ENCODE measurements at regions not wholly inside any gene's neighbourhood (a gene's known extent, or its start where the extent isn't known, plus 50 kb on each side); places are given as distances from the start of the nearest gene placed in this dataset.

DNA sequence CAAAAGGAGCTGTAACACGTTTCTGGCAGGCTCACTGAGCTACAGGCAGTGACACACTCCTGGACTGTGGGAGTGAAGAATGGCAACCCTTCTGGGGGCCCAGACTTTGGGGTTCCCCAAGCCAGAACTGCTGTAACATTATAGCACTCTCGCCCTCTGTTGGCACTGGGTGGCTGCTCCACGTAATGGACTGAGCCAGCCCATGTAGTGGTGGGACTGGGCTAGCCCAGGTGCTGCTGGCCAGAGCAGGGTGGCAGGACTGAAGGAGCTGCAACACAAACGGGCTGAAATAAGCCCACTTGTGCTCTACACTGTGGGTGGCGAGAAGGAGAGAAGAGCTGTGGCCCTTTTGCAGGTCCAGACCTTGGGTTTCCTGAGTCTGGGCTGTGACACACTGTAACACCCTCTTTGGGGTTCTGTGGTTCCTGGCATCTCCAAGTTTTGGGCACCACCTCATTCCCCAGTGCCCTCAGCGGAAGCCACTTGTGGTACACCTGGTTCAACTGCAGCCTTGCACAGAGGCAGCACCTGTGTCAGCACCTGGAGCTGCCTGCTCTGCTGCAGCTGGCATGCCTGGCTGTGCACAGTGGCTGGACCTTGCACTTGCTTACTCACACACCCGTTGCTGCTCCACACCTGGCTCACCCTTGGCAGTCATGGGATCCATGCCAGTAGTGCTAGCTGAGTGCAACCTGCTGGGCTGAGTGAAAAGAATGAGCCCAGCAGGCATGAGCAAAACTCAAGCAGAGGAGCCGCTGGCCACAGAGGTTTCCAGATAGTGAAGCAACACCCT, 95.0 kb upstream of the PRR16 start:
- Histone ChIP-seq H3K4me1 (no peaks in the 10 kb centered on the region), H3K9ac (no peak overlapping the region), H3K36me3 (ENCODE audit: control insufficient read depth, insufficient read depth, low read length) (no peaks in the 10 kb centered on the region), H3K79me2 (no peaks in the 10 kb centered on the region), H3K4me2 (ENCODE audit: low read length) (no peak overlapping the region), H3K27me3 (ENCODE audit: control insufficient read depth, insufficient read depth, low read length) (no peaks in the 10 kb centered on the region), H3K9me3 (ENCODE audit: control insufficient read depth, low read length) (no peaks in the 10 kb centered on the region), H3K27ac (no peak overlapping the region), H2AFZ (no peak overlapping the region), H3K4me3 (ENCODE audit: low read depth, low read length) (no peak overlapping the region)
- no peak for TF ChIP-seq CTCF (IDR thresholded peaks at IDR 0.05)

GRCh38 chr5:120372899-120373298, 91.2 kb upstream of the PRR16 start:
- no peak overlapping the region for H3K4me2 ChIP-seq (ENCODE audit: low read length)
- no peaks in the 10 kb centered on the region for H3K36me3 ChIP-seq (ENCODE audit: control insufficient read depth, insufficient read depth, low read length)
- no peaks in the 10 kb centered on the region for H3K9me3 ChIP-seq (ENCODE audit: control insufficient read depth, low read length)
- no peaks in the 10 kb centered on the region for H3K27me3 ChIP-seq (ENCODE audit: control insufficient read depth, insufficient read depth, low read length)
- no peaks in the 10 kb centered on the region for H3K79me2 ChIP-seq
- H3K27ac ChIP-seq: no peak overlapping the region
- H3K4me1 ChIP-seq: no peaks in the 10 kb centered on the region
- no peak overlapping the region for H3K9ac ChIP-seq
- TF ChIP-seq CTCF (IDR thresholded peaks at IDR 0.05): no peak
- H3K4me3 ChIP-seq (ENCODE audit: low read depth, low read length): no peak overlapping the region
- no peak overlapping the region for H2AFZ ChIP-seq

GRCh38 chr5:120375248-120375647, 88.9 kb upstream of the PRR16 start:
- no peak overlapping the region for H3K9ac ChIP-seq
- H3K9me3 ChIP-seq (ENCODE audit: control insufficient read depth, low read length): no peaks in the 10 kb centered on the region
- no peaks in the 10 kb centered on the region for H3K36me3 ChIP-seq (ENCODE audit: control insufficient read depth, insufficient read depth, low read length)
- no peaks in the 10 kb centered on the region for H3K79me2 ChIP-seq
- H2AFZ ChIP-seq: no peak overlapping the region
- no peak overlapping the region for H3K4me3 ChIP-seq (ENCODE audit: low read depth, low read length)
- H3K4me1 ChIP-seq: no peaks in the 10 kb centered on the region
- no peaks in the 10 kb centered on the region for H3K27me3 ChIP-seq (ENCODE audit: control insufficient read depth, insufficient read depth, low read length)
- no peak overlapping the region for H3K27ac ChIP-seq
- no peak for TF ChIP-seq CTCF (IDR thresholded peaks at IDR 0.05)
- H3K4me2 ChIP-seq (ENCODE audit: low read length): no peak overlapping the region

DNA sequence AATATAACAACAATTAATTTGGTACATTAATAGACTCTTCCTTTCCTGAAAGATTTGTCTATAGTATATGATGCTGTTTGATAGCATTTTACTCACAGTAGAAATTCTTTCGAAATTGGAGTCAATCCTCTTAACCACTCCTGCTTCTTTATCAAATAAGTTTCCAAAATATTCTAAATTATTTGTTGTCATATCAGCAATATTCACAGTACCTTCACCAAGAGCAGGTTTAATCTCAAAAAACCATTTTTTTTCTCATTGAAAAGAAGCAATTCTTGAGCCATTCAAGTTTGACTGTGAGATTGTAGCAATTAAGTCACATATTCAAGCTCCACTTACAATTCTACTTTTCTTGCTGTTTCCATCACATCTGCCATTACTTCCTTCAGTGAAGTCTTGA, 83.5 kb upstream of the PRR16 start:
- no peaks in the 10 kb centered on the region for H3K9me3 ChIP-seq (ENCODE audit: control insufficient read depth, low read length)
- no peak overlapping the region for H2AFZ ChIP-seq
- H3K4me3 ChIP-seq (ENCODE audit: low read depth, low read length): no peak overlapping the region
- no peaks in the 10 kb centered on the region for H3K79me2 ChIP-seq
- no peak overlapping the region for H3K4me2 ChIP-seq (ENCODE audit: low read length)
- H3K4me1 ChIP-seq: no peaks in the 10 kb centered on the region
- no peaks in the 10 kb centered on the region for H3K36me3 ChIP-seq (ENCODE audit: control insufficient read depth, insufficient read depth, low read length)
- H3K27me3 ChIP-seq (ENCODE audit: control insufficient read depth, insufficient read depth, low read length): no peaks in the 10 kb centered on the region
- H3K9ac ChIP-seq: no peak overlapping the region
- no peak for TF ChIP-seq CTCF (IDR thresholded peaks at IDR 0.05)
- no peak overlapping the region for H3K27ac ChIP-seq

DNA sequence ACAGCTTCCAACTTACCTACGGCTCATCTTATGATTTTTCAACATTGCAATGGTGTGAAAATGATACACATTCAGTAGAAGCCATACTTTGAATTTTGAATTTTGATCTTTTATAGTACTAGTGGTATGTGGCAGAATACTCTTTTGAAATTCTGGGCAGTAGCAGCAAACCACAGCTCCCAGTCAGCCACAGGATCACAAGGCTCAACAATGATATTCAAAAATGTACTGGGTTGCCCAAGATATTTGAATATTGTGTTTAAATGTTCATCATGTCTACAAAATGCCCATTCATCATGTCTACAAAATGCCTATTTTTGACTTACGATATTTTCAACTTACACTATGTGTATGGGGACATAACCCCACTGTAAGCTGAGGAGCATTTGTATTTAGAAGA, 81.3 kb upstream of the PRR16 start:
- no peaks in the 10 kb centered on the region for H3K9me3 ChIP-seq (ENCODE audit: control insufficient read depth, low read length)
- no peaks in the 10 kb centered on the region for H3K36me3 ChIP-seq (ENCODE audit: control insufficient read depth, insufficient read depth, low read length)
- no peak overlapping the region for H2AFZ ChIP-seq
- H3K4me2 ChIP-seq (ENCODE audit: low read length): no peak overlapping the region
- H3K27ac ChIP-seq: no peak overlapping the region
- no peak for TF ChIP-seq CTCF (IDR thresholded peaks at IDR 0.05)
- H3K4me1 ChIP-seq: no peaks in the 10 kb centered on the region
- no peaks in the 10 kb centered on the region for H3K79me2 ChIP-seq
- H3K4me3 ChIP-seq (ENCODE audit: low read depth, low read length): no peak overlapping the region
- H3K9ac ChIP-seq: no peak overlapping the region
- H3K27me3 ChIP-seq (ENCODE audit: control insufficient read depth, insufficient read depth, low read length): no peaks in the 10 kb centered on the region
